GM21723 (cell line): ENCODE measurements at regions not wholly inside any gene's neighbourhood (a gene's known extent, or its start where the extent isn't known, plus 50 kb on each side); places are given as distances from the start of the nearest gene placed in this dataset.
"Not testable (repeated sequence)": the region's sequence is repeated elsewhere in the genome, so short reads cannot be mapped to it uniquely, and the experiment has no call there.

Experiments
- ATAC-seq: cut with Tn5 transposase; IDR thresholded peaks from one replicate; pipeline ENCODE4 v1.9.1; 2021; ENCODE audit warnings: mild to moderate bottlenecking, moderate library complexity; ENCODE audit not compliant: unreplicated experiment

GRCh38 chr17:51387582-51387981 is 127.2 kb downstream of the UTP18 start:
- ATAC-seq = no peak

DNA sequence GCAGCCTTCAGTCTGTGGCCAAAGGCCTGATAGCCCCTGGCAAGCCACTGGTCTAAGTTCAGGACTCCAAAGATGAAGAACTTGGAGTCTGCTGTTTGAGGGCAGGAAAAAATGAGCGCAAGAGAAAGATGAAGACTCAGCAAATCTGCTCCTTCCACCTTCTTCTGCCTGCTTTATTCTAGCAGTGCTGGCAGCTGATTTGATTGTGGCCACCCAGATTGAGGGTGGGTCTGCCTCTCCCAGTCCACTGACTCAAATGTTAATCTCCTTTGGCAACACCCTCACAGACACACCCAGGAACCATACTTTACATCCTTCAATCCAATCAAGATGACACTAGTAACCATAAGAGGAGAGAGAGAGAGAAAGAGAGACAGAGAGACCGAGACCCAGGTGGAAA is 127.6 kb downstream of the UTP18 start:
- no peak for ATAC-seq

- no peak for ATAC-seq
These were observed 129.5 kb downstream of the UTP18 start for GRCh38 chr17:51389875-51390274.

GRCh38 chr17:51391982-51392654 is 131.8 kb downstream of the UTP18 start:
- no peak for ATAC-seq

- ATAC-seq = no peak
These were observed 135.3 kb downstream of the UTP18 start for GRCh38 chr17:51395621-51396020.

DNA sequence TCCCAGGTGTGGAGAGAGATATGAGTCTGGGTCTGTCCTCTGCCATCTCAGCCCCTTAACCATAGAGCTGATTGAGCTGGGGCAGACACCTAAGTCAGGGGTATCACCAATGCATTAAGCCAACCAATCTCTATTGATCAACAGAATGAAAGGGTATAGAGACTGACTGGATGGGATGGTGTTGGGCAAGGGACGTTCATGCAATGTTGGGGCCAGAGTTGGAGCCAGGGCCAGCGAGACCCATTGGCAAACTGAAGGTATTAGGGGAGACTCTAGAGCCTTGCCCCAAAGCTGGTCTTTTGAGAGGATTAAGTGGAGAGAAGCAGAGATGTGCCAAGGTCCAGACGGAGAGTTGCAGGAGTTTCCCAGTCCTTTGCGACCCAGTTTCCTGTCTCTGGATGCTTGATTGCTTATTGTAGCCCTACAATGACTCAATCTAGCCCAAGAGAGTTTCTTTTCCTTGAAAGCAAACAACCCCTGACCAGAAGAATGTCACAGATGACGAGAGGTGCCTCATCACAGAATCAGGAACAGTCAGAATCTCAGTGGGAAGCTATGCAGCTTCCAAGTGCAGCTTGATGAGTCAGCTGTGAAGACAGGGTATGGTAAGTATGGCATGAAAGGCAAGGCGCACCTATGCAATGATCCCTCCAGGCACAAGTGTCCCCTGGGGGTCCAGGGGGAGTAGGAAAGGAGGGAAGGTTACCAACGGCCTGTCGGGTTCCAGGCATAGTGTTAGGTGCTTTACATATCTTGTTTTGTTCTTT is 137.2 kb downstream of the UTP18 start:
- ATAC-seq = no peak

GRCh38 chr17:51398128-51398525 is 137.8 kb downstream of the UTP18 start:
- no peak for ATAC-seq

GRCh38 chr17:51398687-51399086 is 138.3 kb downstream of the UTP18 start:
- ATAC-seq = no peak

GRCh38 chr17:51401279-51401678 is 140.9 kb downstream of the UTP18 start:
- ATAC-seq = no peak

GRCh38 chr17:51402899-51403298 is 142.6 kb downstream of the UTP18 start:
- no peak for ATAC-seq

DNA sequence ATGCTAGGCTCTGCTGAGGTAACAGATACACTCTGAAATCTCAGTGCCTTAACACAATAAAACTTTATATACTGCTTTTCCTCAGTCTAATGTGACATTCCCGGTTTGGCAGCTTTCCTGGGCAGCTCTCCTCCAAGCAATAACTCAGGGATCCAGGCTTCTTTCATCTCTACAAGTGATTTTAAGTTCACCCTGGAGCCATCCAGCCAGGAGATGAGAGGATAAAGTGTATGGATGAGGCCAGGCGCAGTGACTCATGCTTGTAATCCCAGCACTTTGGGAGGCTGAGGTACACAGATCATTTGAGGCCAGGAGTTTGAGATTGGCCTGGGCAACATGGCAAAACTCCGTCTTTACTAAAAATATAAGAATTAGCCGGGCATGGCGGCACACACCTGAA is 147.2 kb downstream of the UTP18 start:
- ATAC-seq = no peak

GRCh38 chr17:51419476-51419875 is 159.1 kb downstream of the UTP18 start:
- no peak for ATAC-seq

DNA sequence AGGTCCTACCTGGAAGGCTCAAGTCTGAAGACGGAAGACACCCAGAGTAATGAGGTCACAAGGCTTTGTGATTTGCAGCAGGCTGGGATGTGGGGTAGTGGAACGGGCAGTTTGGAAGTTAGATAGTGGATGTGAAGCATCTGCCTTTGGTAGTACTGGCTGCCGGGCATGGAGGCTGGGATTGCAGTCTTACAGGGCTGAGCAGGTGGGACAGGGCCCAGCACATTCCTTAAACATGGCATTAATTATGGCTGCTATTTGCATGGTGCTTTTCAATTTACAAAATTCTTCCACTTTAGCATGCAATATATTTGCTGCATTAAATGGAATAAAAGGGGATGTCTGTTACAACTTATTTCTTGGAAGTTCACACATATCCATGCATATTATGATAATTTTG is 161.2 kb downstream of the UTP18 start:
- no peak for ATAC-seq

DNA sequence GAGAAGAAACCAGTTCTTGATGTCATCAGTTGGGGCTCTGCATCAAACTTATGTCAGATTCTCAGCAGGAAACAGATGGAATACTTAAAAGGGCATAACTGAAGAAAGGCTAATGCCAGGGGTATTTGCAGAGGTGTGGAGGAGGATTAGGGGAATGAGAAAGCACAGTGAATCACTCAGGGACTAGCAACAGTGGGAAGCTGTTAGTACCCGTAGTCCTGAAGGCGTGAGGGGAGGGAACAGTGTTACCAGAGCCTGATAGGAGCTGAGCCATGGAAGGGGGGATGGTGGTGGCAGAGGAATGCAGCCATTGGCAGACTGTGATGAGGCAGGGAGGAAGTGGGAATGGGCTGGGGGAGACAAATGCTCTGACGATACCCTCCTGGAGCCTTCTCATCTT is 162.3 kb downstream of the UTP18 start:
- ATAC-seq = no peak

- ATAC-seq = no peak
These were observed 163.2 kb downstream of the UTP18 start for GRCh38 chr17:51423421-51424160.

DNA sequence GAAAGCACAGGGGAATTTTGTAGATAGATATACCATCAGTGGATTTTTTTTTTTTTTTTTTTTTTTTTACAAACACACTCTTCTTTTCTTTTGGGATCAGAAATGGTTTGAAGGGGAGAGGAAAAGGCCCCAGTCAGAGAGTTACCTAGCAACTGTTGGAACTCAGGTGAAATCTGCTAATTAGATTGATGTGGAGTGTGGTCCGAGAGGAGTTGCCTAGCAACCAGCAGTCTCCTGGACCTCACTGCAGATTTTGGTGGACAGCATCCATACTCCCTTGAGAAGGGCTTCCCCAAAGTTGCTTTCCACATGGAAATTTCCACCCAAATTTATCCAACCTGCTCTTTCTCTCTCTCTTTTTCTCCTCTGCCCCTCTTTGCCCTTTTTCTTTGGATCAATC is 165.4 kb downstream of the UTP18 start:
- no peak for ATAC-seq

DNA sequence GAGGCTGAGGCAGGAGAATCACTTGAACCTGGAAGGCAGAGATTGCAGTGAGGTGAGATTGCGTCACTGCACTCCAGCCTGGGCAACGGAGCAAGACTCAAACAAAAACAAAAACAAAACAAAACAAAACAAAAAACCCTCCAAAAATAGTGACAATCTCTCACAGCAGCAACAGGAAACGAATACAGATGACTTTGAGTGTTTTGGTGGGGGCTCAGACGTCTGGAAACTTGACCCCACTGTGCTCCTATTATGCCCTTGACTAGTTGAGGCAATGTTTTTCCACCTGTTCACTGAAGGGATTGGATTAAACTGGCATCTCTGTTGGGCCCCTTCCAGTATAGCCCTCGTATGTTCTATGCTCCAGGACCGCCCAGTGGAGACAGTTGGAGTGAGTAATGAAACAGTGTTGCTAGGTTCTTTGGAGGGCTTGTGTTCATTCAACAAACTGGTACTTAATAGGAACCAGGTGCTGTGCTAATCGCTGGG is 167.0 kb downstream of the UTP18 start:
- peak; percentile 38 for ATAC-seq

- peak; percentile 81 for ATAC-seq
These were observed 167.5 kb downstream of the UTP18 start for GRCh38 chr17:51427856-51428255.

- ATAC-seq = no peak
These were observed 168.5 kb downstream of the UTP18 start for GRCh38 chr17:51428668-51429495.

DNA sequence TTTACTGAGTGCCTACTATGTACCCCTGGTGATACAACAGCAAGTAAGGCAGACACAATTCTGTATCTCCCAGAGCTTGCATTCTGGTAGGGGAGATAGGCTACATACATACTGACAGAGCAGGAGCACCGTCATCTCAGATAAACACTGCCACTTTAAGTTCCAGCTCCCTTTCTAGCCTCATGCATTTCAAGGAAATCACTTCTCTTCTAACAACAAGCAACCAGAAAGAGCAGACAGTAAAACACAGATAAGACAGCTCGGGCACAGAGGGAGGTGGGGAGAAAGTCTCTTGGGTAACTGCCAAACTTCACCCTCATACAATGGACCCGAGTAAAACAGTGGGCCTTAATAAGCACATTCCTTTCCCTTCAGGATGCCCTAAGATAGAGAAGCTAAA is 169.6 kb downstream of the UTP18 start:
- not testable (repeated sequence) for ATAC-seq

DNA sequence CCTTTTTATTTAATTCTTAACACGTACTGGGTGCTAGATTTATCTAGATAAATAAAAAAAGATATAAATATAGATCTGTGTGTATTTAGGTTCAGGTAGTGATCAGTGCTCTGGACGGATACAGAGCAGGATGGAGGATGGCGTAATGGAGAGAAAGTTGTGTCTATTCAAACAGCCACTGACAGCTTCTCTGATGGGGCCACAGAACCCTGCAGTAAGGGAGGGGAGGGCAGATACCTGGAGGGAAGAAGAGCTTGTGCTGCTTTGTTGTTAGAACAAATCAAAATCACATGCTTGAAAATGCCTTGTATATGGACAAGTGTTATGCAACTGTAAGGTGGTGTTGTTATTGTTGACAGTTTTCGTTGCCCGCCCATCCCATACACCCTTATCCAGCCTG is 170.2 kb downstream of the UTP18 start:
- no peak for ATAC-seq
